Nephron progenitor cell (in vitro differentiated cells): ENCODE measurements at regions not wholly inside any gene's neighbourhood (a gene's known extent, or its start where the extent isn't known, plus 50 kb on each side); places are given as distances from the start of the nearest gene placed in this dataset.

ENCODE experiments used
- DNase-seq: peaks from one replicate; pipeline ENCODE4 v3.0.0; 2021
- H3K27ac Mint-ChIP-seq: 2 replicates; pipeline ENCODE4 v1.8.0; 2021; ENCODE audit warnings: mild to moderate bottlenecking, moderate library complexity, mixed read lengths
- H3K27me3 Mint-ChIP-seq: 2 replicates; pipeline ENCODE4 v1.8.0; 2021; ENCODE audit warnings: mild to moderate bottlenecking, low read depth, mixed read lengths; ENCODE audit not compliant: poor library complexity
- H3K36me3 Mint-ChIP-seq: 2 replicates; pipeline ENCODE4 v1.8.0; 2021; ENCODE audit warnings: low read depth, mixed read lengths
- H3K4me1 Mint-ChIP-seq: 2 replicates; pipeline ENCODE4 v1.8.0; 2021; ENCODE audit warnings: mixed read lengths
- H3K4me3 Mint-ChIP-seq: 2 replicates; pipeline ENCODE4 v1.8.0; 2021; ENCODE audit warnings: mild to moderate bottlenecking, moderate library complexity, mixed read lengths
- H3K9me3 Mint-ChIP-seq: 2 replicates; pipeline ENCODE4 v1.8.0; 2021; ENCODE audit warnings: mild to moderate bottlenecking, moderate library complexity, mixed read lengths
- CTCF ChIP-seq: fragments of 200-600 bp; sonication (generic); IDR thresholded peaks from 2 replicates; pipeline ENCODE4 v1.5.0; 2021; ENCODE audit warnings: antibody characterized with exemption

DNA sequence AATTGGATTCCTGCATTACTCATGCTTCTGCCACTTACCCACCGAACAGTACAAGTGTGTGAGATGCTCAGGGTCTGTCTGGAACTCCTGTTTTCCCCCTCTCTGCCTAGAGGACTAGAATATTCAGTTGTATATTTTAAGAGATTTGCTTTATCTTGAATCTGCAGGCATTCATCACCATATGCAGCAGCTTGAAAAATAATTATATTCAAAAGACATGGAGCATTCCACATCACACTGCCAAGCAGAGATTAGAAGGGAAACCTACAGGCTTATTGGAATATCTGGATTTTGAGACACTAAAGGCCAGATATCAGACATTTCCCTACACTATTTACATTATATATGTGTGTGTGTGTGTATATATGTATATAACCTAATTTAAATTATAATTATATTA is 382.8 kb upstream of the POM121L12 start:
- no peaks in the 10 kb centered on the region for H3K4me1 Mint-ChIP-seq
- no peaks in the 10 kb centered on the region for H3K27me3 Mint-ChIP-seq

GRCh38 chr7:52648872-52649271 is 386.6 kb upstream of the POM121L12 start:
- DNase-seq = no peak
- Mint-ChIP-seq H3K4me3 (no peak overlapping the region), H3K4me1 (no peaks in the 10 kb centered on the region), H3K36me3 (no peaks in the 10 kb centered on the region), H3K27me3 (peaks cover 2% of the 10 kb centered on the region), H3K27ac (no peak overlapping the region), H3K9me3 (peaks cover 5% of the 10 kb centered on the region)
- no peak for TF ChIP-seq CTCF

More for the DNA sequence above, 382.8 kb upstream of the POM121L12 start:
- no peak overlapping the region for H3K27ac Mint-ChIP-seq
- H3K9me3 Mint-ChIP-seq = no peaks in the 10 kb centered on the region
- no peak for DNase-seq
- no peak overlapping the region for H3K4me3 Mint-ChIP-seq
- H3K36me3 Mint-ChIP-seq = no peaks in the 10 kb centered on the region
- TF ChIP-seq CTCF = no peak

DNA sequence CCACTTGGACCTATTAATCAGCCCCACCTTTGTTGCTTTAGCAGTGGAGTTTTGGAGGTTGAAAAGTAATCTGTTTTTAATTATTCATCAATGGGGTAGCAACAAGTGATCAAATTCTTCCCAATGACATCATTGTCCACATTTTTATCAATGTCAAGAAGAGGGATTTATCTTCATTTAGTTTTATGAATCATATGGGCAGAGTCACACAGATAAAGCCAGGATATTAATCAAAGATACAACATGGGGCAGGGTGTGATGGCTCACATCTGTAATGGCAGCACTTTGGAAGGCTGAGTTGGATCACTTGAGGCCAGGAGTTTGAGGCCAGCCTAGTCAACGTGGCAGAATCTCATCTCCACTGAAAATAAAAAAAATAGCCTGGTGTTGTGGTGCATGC is 388.4 kb upstream of the POM121L12 start:
- Mint-ChIP-seq H3K9me3 (peaks cover 5% of the 10 kb centered on the region), H3K4me3 (no peak overlapping the region), H3K36me3 (no peaks in the 10 kb centered on the region), H3K27ac (no peak overlapping the region), H3K27me3 (peaks cover 2% of the 10 kb centered on the region), H3K4me1 (no peaks in the 10 kb centered on the region)
- DNase-seq = no peak
- no peak for TF ChIP-seq CTCF

DNA sequence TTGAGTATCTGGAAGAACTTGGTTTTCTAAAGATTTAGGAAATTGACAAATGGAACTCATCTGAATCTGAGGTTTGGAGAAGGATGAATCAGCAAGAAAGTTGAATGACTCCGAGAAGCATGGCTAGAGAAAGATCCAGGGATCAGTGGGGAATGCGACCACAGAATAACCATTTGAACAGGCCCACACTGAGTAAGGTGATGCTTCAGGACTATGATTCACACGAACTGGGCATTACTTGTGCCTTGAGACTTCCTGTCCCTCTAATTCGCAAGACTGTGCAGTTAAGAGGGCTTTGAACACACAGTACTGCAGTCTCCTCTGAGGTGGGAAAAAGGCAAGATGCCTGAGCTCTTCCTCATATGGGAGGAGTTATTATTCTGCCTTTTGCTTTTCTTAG is 395.5 kb upstream of the POM121L12 start:
- Mint-ChIP-seq H3K27ac (no peak overlapping the region), H3K4me3 (no peak overlapping the region), H3K4me1 (no peaks in the 10 kb centered on the region), H3K27me3 (no peaks in the 10 kb centered on the region), H3K9me3 (no peaks in the 10 kb centered on the region), H3K36me3 (no peaks in the 10 kb centered on the region)
- no peak for DNase-seq
- no peak for TF ChIP-seq CTCF

DNA sequence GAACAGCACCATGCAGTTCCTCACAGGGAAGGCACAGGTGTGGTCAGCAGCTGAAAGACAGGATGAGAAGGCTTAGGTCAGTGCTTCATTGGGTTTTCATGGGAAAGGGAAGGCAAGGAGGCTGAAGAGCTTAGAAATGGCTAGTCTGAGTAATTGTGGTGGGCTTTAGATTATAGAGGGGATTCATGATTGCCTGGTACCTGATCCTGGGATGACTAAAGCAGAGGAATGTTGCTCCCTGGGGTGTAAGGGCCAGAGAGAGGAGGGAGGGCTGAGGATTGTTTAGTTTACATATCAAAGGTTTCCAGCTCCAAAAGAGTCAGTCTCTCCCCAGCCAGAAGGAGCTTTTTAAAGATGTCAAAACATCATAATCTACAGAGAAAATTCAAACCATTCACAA is 396.3 kb upstream of the POM121L12 start:
- no peak overlapping the region for H3K27ac Mint-ChIP-seq
- no peaks in the 10 kb centered on the region for H3K9me3 Mint-ChIP-seq
- H3K27me3 Mint-ChIP-seq = no peaks in the 10 kb centered on the region
- no peak for TF ChIP-seq CTCF
- H3K4me1 Mint-ChIP-seq = no peaks in the 10 kb centered on the region
- no peak for DNase-seq
- no peak overlapping the region for H3K4me3 Mint-ChIP-seq
- no peaks in the 10 kb centered on the region for H3K36me3 Mint-ChIP-seq

GRCh38 chr7:52635021-52635420 is 400.4 kb upstream of the POM121L12 start:
- no peak for TF ChIP-seq CTCF
- no peaks in the 10 kb centered on the region for H3K9me3 Mint-ChIP-seq
- no peaks in the 10 kb centered on the region for H3K36me3 Mint-ChIP-seq
- no peak overlapping the region for H3K27ac Mint-ChIP-seq
- H3K4me1 Mint-ChIP-seq = no peaks in the 10 kb centered on the region
- no peak overlapping the region for H3K4me3 Mint-ChIP-seq
- no peaks in the 10 kb centered on the region for H3K27me3 Mint-ChIP-seq
- no peak for DNase-seq
